GM21515 (cell line): ENCODE measurements at regions not wholly inside any gene's neighbourhood (a gene's known extent, or its start where the extent isn't known, plus 50 kb on each side); places are given as distances from the start of the nearest gene placed in this dataset.
"Not testable (repeated sequence)": the region's sequence is repeated elsewhere in the genome, so short reads cannot be mapped to it uniquely, and the experiment has no call there.

ENCODE experiments used
- ATAC-seq: cut with Tn5 transposase; IDR thresholded peaks from one replicate; pipeline ENCODE4 v1.9.1; 2021; ENCODE audit not compliant: unreplicated experiment

DNA sequence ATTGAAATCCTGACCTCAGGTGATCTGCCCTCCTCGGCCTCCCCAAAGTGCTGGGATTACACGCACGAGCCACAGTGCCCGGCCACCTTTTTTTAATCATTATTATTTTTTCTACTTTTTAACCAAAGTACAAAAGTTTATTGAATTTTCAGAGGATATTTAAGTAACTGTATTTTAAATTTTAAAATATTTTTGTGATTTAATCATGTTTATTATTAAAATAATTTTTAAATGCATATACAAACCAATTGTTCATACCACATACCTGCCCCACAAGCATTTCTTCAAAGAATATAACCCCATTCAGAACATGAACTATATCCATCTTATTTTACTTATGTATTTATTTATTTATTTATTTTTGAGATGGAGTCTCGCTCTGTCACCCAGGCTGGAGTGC, 163.6 kb upstream of the MAP2 start:
- no peak for ATAC-seq

GRCh38 chr2:209261366-209262053, 162.3 kb upstream of the MAP2 start:
- not testable (repeated sequence) for ATAC-seq

GRCh38 chr2:209269024-209269423, 154.8 kb upstream of the MAP2 start:
- no peak for ATAC-seq

- no peak for ATAC-seq
Observed at GRCh38 chr2:209276000-209276399, 147.8 kb upstream of the MAP2 start.

DNA sequence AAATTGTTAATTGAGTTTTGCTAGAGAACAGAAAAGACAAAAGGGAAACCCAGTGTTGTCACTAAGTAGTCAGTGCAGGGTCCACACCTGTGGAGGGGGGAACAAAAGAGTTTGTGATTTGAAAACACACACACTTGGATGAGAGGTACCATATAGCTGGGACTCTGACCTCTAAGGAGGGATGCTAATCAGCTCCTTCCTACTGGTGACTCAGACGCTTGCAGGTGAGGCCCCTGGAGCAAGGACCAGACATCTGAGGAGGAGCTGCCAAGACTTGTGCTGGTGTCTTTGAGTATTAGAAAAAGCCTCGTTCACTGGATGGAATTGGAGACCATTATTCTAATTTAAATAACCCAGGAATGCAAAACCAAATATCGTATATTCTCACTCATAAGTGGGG, 146.4 kb upstream of the MAP2 start:
- no peak for ATAC-seq

DNA sequence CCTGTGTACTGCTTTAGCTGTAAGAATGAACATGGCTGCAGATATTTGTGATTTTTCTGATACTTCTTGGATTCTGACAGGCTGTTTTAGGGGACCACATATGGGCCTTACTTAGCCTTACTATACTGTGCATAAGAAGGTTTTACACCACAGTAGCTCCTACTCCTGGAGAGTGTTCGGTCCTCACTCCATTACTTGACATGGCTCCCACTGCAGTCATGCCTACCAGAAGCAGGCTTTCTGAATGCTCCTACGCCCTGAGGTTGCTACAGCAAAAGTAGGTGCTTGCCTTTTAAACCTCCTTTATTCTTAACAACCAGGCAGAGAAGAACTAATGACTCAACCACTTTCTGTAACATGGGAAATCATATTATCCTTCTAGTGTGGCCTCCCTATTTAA, 125.2 kb upstream of the MAP2 start:
- ATAC-seq = no peak

DNA sequence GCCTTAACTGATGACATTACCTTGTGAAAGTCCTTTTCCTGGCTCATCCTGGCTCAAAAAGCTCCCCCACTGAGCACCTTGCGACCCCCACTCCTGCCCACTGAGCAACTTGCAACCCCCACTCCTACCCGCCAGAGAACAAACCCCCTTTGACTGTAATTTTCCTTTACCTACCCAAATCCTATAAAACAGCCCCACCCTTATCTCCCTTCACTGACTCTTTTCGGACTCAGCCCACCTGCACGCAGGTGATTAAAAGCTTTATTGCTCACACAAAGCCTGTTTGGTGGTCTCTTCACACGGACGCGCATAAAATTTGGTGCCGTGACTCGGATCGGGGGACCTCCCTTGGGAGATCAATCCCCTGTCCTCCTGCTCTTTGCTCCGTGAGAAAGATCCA, 124.4 kb upstream of the MAP2 start:
- not testable (repeated sequence) for ATAC-seq

DNA sequence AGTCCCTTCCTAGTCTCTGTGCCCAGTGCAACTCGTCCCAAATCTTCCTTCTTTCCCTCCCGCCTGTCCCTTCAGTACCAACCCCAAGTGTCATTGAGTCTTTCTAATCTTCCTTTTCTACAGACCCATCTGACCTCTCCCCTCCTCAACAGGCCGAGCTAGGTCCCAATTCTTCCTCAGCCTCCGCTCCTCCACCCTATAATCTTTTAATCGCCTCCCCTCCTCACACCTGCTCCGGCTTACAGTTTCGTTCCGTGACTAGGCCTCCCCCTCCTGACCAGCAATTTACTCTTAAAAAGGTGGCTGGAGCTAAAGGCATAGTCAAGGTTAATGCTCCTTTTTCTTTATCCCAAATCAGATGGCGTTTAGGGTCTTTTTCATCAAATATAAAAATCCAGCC, 123.1 kb upstream of the MAP2 start:
- not testable (repeated sequence) for ATAC-seq

- no peak for ATAC-seq
Observed at GRCh38 chr2:209305026-209305425, 118.8 kb upstream of the MAP2 start.

- ATAC-seq = no peak
Observed at GRCh38 chr2:209305746-209306196, 118.1 kb upstream of the MAP2 start.

DNA sequence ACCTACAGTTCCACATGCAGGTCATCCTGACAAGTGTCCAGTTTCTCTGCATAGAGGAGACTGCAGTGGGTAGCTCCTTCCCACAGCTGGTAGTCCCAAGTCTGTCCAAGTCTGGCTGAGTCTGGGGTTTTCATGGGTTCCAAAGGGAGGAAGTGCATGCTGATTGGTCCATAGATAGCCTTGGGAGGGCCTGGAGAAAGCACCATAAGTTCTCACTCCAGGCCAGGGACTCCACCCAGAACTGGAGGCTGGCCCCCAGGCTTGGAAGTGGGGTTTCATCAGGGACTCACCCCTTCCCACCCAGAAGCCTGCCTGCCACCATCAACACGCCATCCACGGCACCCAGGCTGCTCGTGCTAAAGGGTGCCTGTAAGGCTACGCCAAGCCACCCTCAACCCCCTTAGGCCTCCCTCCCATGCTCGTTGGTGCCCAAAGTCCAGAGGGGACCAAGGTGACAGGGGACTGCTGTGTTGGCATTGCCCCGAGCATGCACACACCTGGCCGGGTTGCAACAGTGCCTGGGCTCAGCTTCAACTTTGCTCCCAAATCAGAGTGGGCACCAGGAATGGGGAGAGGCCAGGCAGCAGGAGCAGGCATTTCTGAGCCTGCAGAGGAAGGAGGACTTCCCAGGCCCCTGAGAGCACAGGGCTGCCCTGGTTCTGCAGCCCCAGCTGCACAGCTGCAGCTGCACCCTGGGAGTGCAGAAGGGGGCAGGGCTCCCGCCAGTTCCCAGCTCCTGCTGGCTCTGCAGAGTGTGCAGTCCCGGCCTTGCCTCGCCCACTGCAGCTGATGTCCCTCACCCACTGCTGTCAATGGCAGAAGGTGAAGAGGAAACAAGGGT, 116.5 kb upstream of the MAP2 start:
- no peak for ATAC-seq

DNA sequence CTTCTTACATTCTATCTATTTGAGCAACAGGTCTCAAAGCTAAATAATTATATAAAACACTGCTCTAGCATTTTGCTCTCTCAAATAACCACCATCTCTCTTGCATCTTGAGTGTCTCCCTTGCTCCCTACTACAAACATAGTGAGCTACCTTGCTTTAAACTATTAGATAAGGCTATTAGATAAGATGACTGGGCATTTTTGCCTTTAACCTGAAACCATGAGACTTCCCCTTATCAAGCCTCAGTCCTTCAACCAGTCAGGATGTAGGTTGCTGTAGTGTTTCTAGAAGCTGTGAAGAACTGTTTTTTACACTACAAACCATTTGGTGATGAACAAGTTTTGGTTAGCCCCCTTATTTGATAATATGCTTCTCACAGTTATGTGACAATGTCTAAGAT, 115.4 kb upstream of the MAP2 start:
- ATAC-seq = no peak

- no peak for ATAC-seq
Observed at GRCh38 chr2:209311948-209312347, 111.9 kb upstream of the MAP2 start.

DNA sequence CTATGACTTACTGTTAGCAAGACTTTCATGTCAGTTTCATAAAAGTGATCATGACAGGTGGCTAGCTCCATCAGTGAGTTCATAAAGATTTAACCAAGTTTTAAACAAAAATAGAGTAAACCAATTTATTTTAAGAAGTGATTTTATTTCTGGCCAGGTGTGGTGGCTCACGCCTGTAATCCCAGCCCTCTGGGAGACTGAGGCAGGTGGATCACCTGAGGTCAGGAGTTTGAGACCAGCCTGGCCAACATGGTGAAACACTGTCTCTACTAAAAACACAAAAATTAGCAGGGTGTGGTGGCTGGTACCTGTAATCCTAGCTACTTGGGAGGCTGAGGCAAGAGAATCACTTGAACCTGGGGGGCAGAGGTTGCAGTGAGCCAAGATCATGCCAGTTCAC, 111.4 kb upstream of the MAP2 start:
- ATAC-seq = not testable (repeated sequence)

DNA sequence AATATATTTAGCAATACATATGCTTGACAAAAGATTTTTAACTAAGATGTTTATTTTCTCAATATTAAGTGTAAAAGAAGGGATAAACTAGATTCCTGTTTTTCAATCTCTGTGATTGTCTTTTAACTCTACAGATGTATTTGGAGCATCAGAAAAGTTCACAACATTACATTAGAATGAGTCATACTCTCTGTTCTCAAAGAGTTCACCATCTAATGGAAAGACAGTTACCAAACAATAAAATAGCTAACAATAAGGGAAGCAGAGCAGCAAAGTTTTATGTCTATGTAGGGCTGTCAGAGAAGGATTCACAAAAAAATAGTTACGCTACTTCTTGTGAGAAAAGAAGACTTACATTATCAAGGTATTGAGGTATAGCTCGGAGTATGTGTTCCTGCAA, 109.2 kb upstream of the MAP2 start:
- no peak for ATAC-seq

DNA sequence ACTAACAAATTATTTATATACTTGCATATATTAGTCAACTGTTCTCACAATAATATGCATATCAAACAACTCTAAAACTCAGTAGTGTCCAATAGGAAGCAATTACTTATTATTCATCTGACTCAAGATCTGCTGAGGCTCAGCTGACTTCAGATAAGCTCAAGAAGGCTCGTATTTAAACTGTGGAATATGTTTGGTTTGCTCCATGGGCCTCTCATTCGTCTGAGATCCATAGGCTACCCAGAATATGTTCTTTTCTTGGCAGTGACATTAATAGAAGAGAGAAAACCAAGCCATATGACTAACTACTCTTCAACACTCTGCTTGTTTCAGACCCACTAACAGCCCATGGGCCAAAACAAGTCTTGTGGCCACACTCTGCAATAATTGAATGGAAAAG, 107.7 kb upstream of the MAP2 start:
- ATAC-seq = no peak

- ATAC-seq = no peak
Observed at GRCh38 chr2:209321076-209321475, 102.8 kb upstream of the MAP2 start.

- ATAC-seq = no peak
Observed at GRCh38 chr2:209321581-209321980, 102.3 kb upstream of the MAP2 start.

DNA sequence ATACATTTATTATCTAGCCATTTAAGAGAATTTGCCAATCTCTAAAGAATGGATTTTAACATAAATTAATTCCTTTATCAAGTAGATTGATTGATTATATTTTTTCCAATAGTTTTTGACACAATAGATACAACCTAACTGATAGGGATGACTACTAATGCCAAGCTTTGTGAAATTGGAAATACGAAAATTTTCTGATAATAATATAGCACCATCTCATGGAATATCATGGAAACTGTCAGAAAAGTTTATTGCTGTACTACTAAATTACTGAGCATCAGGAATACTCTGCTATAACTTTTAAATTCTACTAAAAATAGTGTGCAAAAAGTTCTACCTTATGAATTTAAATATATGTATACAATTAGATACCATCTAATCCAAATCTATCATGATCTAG, 101.8 kb upstream of the MAP2 start:
- no peak for ATAC-seq

- ATAC-seq = no peak
Observed at GRCh38 chr2:209322905-209323512, 100.8 kb upstream of the MAP2 start.

- no peak for ATAC-seq
Observed at GRCh38 chr2:209323738-209324137, 100.1 kb upstream of the MAP2 start.

- no peak for ATAC-seq
Observed at GRCh38 chr2:209324281-209324680, 99.6 kb upstream of the MAP2 start.
